Large intestine (tissue), 3 donors: ENCODE measurements at regions not wholly inside any gene's neighbourhood (a gene's known extent, or its start where the extent isn't known, plus 50 kb on each side); places are given as distances from the start of the nearest gene placed in this dataset.
A peak's percentile ranks its signal among the peaks of the same experiment; 100 is the strongest.

Experiments used
- DNase-seq, 2 donors: peaks; one replicate each; pipeline versions ENCODE4 v3.0.0 to v3.0.0-alpha.2; 2013
- H3K27ac ChIP-seq: one replicate; pipeline ENCODE4 v1.5.1; 2013; ENCODE audit warnings: low read length
- H3K27me3 ChIP-seq: 2 replicates; pipeline ENCODE4 v1.6.1; 2013; ENCODE audit warnings: low read length; ENCODE audit not compliant: control insufficient read depth, insufficient read depth
- H3K36me3 ChIP-seq: 2 replicates; pipeline ENCODE4 v1.6.1; 2013; ENCODE audit warnings: low read length; ENCODE audit not compliant: control insufficient read depth, insufficient read depth
- H3K4me1 ChIP-seq: one replicate; pipeline ENCODE4 v1.6.1; 2013; ENCODE audit warnings: low read length; ENCODE audit not compliant: control insufficient read depth, insufficient read depth
- H3K4me3 ChIP-seq: one replicate; pipeline ENCODE4 v1.5.1; 2013; ENCODE audit warnings: low read length
- H3K9me3 ChIP-seq: one replicate; pipeline ENCODE4 v1.6.1; 2013; ENCODE audit warnings: mild to moderate bottlenecking, low read depth, low read length, moderate library complexity; ENCODE audit not compliant: control insufficient read depth
- WGBS: methylation state at CpG from one replicate; pipeline ENCODE4 v1.1.5; 2013; ENCODE audit warnings: low lambda C conversion rate; ENCODE audit not compliant: insufficient coverage; 5-methylcytosine and 5-hydroxymethylcytosine counted together

DNA sequence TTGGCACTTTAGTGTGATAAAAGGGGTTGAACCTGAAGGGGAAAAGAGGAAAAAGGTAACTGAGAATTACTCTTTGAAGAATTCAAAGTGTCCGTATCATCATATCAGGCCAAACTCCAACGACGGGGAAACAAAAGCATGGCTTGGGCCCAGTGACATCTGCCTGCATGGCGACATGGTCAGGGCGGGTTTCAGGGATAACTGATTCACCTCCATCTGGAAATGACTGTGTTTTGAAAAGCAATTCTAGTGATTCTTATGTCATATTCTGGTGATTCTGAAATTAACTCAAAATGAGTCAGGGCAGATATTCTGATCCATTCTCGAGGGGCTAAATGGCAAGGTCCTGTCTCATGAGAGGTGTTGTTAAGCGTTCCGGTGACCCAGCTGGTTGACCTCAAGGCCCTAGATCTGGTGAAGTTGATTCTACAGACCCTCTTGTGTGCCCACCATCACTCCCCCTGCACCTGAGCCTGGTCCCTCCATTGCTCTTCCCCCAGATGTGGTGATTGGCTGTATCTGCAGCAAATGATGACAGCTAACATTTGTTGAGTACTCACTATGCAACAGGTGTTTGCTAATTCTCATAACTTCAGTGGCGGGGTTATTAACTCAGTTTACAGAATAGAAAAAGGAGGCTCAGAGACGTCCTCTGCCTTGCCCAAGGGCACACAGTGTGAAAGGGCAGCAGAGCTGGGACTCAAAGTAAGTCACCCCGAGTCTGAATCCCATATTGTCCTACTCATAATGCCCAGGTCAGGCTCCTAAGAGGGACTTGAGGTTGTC is 251.8 kb downstream of the MAF start:
- peaks cover 2% of the 10 kb centered on the region for H3K27me3 ChIP-seq
- H3K9me3 ChIP-seq = no peaks in the 10 kb centered on the region
- no peak overlapping the region for H3K27ac ChIP-seq
- no CpG with 5 or more reads among the region's 11 CpGs for WGBS
- no peaks in the 10 kb centered on the region for H3K4me1 ChIP-seq
- H3K36me3 ChIP-seq = no peaks in the 10 kb centered on the region
- DNase-seq = no peak
- no peak overlapping the region for H3K4me3 ChIP-seq

DNA sequence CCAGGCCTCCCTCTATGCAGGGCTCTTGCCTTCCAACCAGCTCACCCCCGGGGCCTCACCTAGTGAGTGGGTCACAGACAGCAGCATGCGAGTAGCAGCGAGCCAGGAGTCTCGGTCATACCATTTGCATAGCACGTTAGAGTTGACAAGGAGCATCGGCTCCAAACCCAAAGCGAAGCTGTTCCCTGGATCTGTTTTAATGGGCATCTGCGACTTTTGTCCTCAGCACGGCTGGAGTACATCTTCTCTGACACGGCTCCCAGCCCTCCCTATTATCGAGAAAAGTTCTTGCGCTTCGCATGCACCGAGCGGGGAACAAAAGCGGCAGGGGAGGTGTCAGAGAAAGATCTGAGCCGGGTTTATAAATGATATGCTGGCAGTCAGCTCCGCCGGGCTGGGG is 253.3 kb downstream of the MAF start:
- H3K36me3 ChIP-seq = no peaks in the 10 kb centered on the region
- no peak overlapping the region for H3K4me3 ChIP-seq
- H3K4me1 ChIP-seq = no peaks in the 10 kb centered on the region
- H3K9me3 ChIP-seq = no peaks in the 10 kb centered on the region
- WGBS = 70% methylated on average over 2 of the region's 19 CpGs
- no peak for DNase-seq
- peaks cover 2% of the 10 kb centered on the region for H3K27me3 ChIP-seq
- H3K27ac ChIP-seq = no peak overlapping the region

DNA sequence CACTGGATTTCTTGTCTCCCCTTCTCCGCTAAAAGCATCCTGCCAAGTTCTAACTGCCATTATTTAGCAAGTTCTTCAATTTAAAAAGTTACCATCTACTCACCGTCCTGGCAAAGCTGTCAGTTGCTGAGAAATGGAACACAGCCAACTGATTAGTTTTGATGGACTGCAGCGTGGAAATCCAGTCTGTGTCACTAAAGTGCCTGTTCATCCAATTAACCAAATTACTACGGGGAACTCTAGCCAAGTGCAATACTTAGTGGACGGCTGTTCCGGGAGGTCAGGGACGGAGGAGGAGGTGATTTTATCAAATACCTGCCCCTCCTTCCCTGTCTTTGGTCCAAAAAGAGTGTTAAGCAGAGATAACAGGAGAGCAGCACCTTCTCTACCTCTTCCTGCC is 260.7 kb downstream of the MAF start:
- Histone ChIP-seq H3K9me3 (no peaks in the 10 kb centered on the region), H3K36me3 (no peaks in the 10 kb centered on the region), H3K4me1 (peaks cover 3% of the 10 kb centered on the region), H3K27ac (no peak overlapping the region), H3K4me3 (no peak overlapping the region), H3K27me3 (no peaks in the 10 kb centered on the region)
- WGBS = 100% methylated on average over 1 of the region's 7 CpGs
- no peak for DNase-seq

DNA sequence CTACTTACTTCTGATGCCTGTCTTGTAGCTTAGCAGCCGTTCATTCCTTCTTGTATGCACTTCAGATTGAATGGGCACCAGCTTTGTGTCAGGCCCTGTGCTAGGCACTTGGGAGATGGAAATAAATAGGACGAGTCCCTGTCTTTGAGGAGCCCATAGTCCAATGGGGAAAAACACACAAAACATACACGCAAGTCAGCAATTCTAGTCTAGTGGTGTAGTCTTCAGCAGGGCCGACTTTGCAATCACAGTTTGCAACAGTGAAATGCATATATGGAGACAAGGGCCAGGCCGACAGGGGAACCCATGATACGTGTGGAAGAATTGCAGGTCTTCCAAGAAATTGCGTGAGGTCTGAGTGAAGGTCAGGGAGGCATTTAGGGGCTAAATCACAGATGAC is 262.6 kb downstream of the MAF start:
- Histone ChIP-seq H3K4me1 (peaks cover 3% of the 10 kb centered on the region), H3K36me3 (no peaks in the 10 kb centered on the region), H3K27me3 (no peaks in the 10 kb centered on the region), H3K9me3 (no peaks in the 10 kb centered on the region), H3K4me3 (no peak overlapping the region), H3K27ac (no peak overlapping the region)
- 100% methylated on average over 1 of the region's 7 CpGs for WGBS
- no peak for DNase-seq

DNA sequence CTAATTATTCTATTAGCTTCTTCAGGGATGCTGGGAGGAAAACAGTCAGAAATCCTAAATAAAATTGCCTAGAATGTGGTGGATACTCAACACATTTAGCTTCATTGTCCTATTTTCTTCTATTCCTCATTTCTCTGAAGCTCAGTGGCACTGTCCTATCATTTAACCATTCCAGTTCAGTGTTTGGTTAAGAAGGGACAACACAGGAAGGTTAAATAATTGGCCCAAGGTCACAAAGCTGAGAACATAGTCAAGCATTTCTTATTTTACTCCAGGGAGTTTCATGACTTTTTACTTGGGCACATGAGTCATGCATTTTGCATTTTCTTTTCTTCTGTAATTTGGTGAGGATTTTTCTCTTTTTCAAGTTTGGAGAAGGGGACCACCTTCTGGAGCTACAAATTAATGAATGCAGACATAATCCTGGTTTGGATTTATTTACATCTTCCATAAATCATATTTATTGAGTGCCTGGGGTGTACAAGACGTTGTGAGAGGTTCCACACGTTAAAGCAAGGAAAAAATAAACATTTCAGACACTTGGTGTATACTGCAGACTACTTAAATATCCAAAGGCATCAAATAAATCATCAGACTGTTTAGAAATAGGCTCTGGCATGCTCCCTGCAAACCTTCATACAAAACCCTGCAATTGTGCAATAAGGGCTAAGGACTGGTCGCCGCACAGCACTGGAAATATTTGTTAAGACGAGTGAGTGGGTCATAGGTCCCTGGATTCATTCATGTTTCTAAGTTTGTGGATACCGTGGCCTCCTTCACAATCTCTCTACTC is 263.9 kb downstream of the MAF start:
- Histone ChIP-seq H3K9me3 (no peaks in the 10 kb centered on the region), H3K27ac (no peak overlapping the region), H3K27me3 (no peaks in the 10 kb centered on the region), H3K4me1 (peaks cover 3% of the 10 kb centered on the region), H3K4me3 (no peak overlapping the region), H3K36me3 (no peaks in the 10 kb centered on the region)
- WGBS = no CpG with 5 or more reads among the region's 6 CpGs
- no peak for DNase-seq

DNA sequence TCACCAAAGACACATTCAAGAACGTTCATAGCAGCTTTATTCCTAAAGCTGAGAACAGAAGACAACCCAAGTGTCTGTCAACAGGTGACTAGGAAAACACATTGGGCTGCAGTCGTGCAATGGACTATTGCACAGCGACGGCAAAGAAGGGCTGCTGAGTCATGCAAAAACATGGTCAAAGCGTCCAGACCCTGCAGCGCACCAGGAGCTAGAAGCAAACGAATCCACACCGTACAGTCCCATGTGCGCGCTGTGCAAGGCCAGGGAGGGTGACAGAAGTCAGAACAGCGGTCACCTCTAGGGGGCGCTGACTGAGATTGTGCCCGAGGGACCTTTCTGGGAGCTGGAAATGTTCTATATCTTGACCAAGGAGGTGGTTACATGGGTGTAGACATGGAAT is 266.4 kb downstream of the MAF start:
- Histone ChIP-seq H3K4me3 (no peak overlapping the region), H3K36me3 (no peaks in the 10 kb centered on the region), H3K9me3 (no peaks in the 10 kb centered on the region), H3K4me1 (peaks cover 14% of the 10 kb centered on the region), H3K27me3 (no peaks in the 10 kb centered on the region), H3K27ac (no peak overlapping the region)
- no peak for DNase-seq
- WGBS = 96% methylated on average over 5 of the region's 13 CpGs

DNA sequence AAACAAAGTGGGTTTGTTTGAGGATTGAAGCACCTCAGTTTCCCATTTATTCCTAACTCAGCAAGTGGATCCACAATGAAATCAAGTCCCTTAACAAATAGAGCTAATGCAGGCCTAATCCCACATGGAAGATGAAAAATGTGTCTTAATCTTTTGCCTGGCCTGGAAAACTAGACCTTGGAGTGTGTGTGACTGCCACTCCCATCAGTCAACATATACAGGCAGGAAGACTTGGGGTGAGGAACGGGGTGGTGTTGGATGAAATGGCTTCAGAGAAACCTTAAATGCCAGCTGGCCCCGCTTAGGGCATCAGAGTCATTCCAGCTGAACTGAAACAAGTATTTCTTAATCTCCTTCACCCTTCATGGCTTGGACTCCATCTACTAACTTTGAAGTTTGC is 269.5 kb downstream of the MAF start:
- no CpG with 5 or more reads among the region's 2 CpGs for WGBS
- Histone ChIP-seq H3K9me3 (no peaks in the 10 kb centered on the region), H3K4me1 (peaks cover 14% of the 10 kb centered on the region), H3K36me3 (no peaks in the 10 kb centered on the region), H3K27ac (no peak overlapping the region), H3K27me3 (no peaks in the 10 kb centered on the region), H3K4me3 (no peak overlapping the region)
- peak in 1 of 2 donors; percentile 55 for DNase-seq

DNA sequence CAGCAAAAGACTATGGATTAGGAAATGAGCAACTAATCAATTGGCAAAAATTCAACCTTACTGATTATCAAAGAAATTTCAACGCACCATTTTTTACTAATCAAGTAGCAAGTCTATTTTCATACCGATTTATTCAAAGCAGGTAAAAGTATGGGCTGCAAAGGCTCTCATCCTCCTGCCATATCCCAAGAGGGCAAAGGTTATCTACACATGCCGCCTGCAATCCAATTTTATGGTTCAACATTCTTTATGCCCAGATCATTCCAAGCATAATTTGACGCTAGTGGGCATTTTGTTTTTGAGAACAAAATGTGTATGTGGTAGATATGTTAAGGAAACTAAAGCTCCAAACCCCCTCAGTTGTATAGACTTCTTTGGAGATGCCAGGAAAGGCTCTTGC is 270.6 kb downstream of the MAF start:
- H3K27ac ChIP-seq = no peak overlapping the region
- no peaks in the 10 kb centered on the region for H3K36me3 ChIP-seq
- DNase-seq = peak; percentile 37 to 63
- WGBS = no CpG with 5 or more reads among the region's 4 CpGs
- no peak overlapping the region for H3K4me3 ChIP-seq
- H3K9me3 ChIP-seq = no peaks in the 10 kb centered on the region
- H3K27me3 ChIP-seq = no peaks in the 10 kb centered on the region
- H3K4me1 ChIP-seq = peaks cover 11% of the 10 kb centered on the region

DNA sequence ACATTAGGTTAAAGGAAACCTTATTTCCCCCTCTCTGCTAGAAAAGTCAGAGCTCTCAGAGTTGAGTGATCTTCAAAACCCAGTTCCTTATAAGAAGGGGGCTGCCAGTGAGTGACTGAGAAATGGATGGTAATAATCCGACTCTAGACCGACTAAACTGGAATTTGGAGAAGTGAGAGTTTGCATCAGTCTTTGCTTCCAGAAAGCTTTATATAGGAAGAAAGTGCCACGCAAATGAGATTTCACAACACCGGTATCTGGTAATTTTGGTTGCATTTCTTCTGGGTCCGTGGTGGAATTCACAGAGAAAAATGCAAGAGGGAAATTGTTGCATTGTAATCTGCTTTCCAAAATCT is 271.4 kb downstream of the MAF start:
- Histone ChIP-seq H3K36me3 (no peaks in the 10 kb centered on the region), H3K9me3 (no peaks in the 10 kb centered on the region), H3K4me1 (peaks cover 11% of the 10 kb centered on the region), H3K4me3 (no peak overlapping the region), H3K27me3 (no peaks in the 10 kb centered on the region), H3K27ac (no peak overlapping the region)
- DNase-seq = no peak
- WGBS = no CpG with 5 or more reads among the region's 5 CpGs

DNA sequence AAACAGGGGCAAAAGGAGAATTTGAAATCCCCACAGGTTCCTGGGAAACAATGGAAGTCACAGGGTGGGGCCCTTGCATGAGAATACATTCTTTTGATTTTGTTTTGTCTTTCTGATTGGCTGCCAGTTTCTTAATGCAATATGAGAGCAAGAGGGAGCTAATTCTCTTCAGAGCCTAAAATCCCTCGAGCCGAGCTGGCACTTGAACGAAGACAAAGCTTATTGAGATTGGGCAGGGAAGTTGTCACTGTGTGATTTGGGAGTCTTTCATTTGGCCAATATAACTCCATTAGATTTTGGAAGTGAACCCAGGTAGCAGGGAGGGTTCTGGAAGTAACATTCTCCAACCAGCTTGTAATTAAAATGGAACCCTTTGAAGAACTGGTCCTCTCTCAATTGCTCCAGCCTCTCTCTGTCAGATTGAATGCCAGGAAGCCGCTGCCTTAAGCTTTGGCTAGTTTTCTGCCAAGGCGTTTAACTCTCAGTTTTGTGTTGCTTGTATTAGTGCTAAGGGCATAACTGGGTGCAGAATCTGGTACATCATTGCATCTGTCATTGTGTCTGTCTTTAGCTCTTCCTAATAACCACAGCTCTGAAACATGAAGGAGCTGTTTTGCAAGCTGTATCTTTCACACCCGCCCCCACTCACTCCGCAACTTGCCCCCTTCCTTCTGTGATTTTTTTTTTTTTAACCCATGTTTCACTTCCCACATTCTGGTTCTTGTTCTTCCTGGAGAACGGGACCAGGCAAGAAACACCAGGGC is 272.0 kb downstream of the MAF start:
- Histone ChIP-seq H3K36me3 (no peaks in the 10 kb centered on the region), H3K4me3 (no peak overlapping the region), H3K27me3 (no peaks in the 10 kb centered on the region), H3K4me1 (peaks cover 11% of the 10 kb centered on the region), H3K27ac (no peak overlapping the region), H3K9me3 (no peaks in the 10 kb centered on the region)
- WGBS = 80% methylated on average over 4 of the region's 8 CpGs
- no peak for DNase-seq
